GM19328 (cell line): ENCODE measurements at regions not wholly inside any gene's neighbourhood (a gene's known extent, or its start where the extent isn't known, plus 50 kb on each side); places are given as distances from the start of the nearest gene placed in this dataset.
"Not testable (repeated sequence)": the region's sequence is repeated elsewhere in the genome, so short reads cannot be mapped to it uniquely, and the experiment has no call there.

Experiments
- ATAC-seq: cut with Tn5 transposase; IDR thresholded peaks from one replicate; pipeline ENCODE4 v1.9.1; 2021; ENCODE audit warnings: mild to moderate bottlenecking, moderate library complexity; ENCODE audit not compliant: unreplicated experiment

- no peak for ATAC-seq
Measured at GRCh38 chr5:85533341-85534047, 1084.2 kb upstream of the COX7C start.

- no peak for ATAC-seq
Measured at GRCh38 chr5:85538362-85538761, 1079.4 kb upstream of the COX7C start.

GRCh38 chr5:85545129-85545528 lies 1072.6 kb upstream of the COX7C start:
- ATAC-seq: no peak

GRCh38 chr5:85549229-85549628 lies 1068.5 kb upstream of the COX7C start:
- no peak for ATAC-seq

- ATAC-seq: no peak
Measured at GRCh38 chr5:85549836-85550599, 1067.7 kb upstream of the COX7C start.

GRCh38 chr5:85556464-85556863 lies 1061.3 kb upstream of the COX7C start:
- no peak for ATAC-seq

GRCh38 chr5:85576666-85577065 lies 1041.1 kb upstream of the COX7C start:
- ATAC-seq: no peak

GRCh38 chr5:85587806-85588205 lies 1029.9 kb upstream of the COX7C start:
- not testable (repeated sequence) for ATAC-seq

GRCh38 chr5:85588268-85588667 lies 1029.5 kb upstream of the COX7C start:
- ATAC-seq: not testable (repeated sequence)

- no peak for ATAC-seq
Measured at GRCh38 chr5:85590764-85591163, 1027.0 kb upstream of the COX7C start.

- ATAC-seq: no peak
Measured at GRCh38 chr5:85591311-85591710, 1026.4 kb upstream of the COX7C start.

- no peak for ATAC-seq
Measured at GRCh38 chr5:85602843-85603242, 1014.9 kb upstream of the COX7C start.

- ATAC-seq: no peak
Measured at GRCh38 chr5:85604378-85604777, 1013.4 kb upstream of the COX7C start.

- no peak for ATAC-seq
Measured at GRCh38 chr5:85604786-85605185, 1013.0 kb upstream of the COX7C start.

- ATAC-seq: no peak
Measured at GRCh38 chr5:85605381-85605780, 1012.4 kb upstream of the COX7C start.

GRCh38 chr5:85614489-85614888 lies 1003.3 kb upstream of the COX7C start:
- ATAC-seq: no peak

GRCh38 chr5:85621668-85622067 lies 996.1 kb upstream of the COX7C start:
- ATAC-seq: no peak

GRCh38 chr5:85628153-85628552 lies 989.6 kb upstream of the COX7C start:
- no peak for ATAC-seq

- not testable (repeated sequence) for ATAC-seq
Measured at GRCh38 chr5:85638495-85639125, 979.1 kb upstream of the COX7C start.

GRCh38 chr5:85646036-85646435 lies 971.7 kb upstream of the COX7C start:
- no peak for ATAC-seq

- ATAC-seq: no peak
Measured at GRCh38 chr5:85646641-85647040, 971.1 kb upstream of the COX7C start.
